Stimulated activated CD4-positive, alpha-beta T cell treated with anti-CD3 and anti-CD28 coated beads, TNF-alpha, amount 100 ng/mL, for 48 hours (primary cell): ENCODE measurements at regions not wholly inside any gene's neighbourhood (a gene's known extent, or its start where the extent isn't known, plus 50 kb on each side); places are given as distances from the start of the nearest gene placed in this dataset.
"Not testable (repeated sequence)": the region's sequence is repeated elsewhere in the genome, so short reads cannot be mapped to it uniquely, and the experiment has no call there.

Experiments used
- DNase-seq, 3 donors: peaks; one replicate each; pipeline ENCODE4 v3.0.0-alpha.2; 2020; ENCODE audit warnings: low read depth in 3 of 3

DNA sequence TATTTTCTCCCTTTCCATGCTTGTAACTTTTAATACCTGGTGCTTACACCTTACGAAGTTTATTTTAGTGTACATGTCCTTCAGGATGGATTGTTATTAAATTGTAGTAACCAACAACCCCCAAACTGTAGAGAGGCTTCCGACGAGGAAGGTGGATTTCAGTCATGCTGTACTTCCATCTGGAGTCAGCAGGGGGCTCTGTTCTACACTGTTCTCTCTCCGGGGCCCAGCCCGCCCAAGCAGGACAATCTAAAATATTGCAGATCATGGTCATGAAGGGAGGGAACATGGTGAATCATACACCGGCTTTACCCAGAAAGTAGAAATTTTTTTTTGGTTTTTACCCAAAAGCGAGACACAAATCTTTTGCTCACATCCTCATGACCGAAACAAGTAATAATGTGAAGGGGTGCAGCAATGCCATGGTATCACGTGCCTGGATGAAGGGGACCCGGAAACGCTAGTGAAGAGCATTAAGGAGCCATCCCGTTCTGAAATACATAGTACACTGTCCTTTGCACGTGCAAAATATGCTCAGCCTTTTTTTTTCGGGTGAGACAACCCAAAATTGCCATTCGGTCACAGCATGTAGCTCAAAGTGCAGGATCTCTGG, 884.8 kb downstream of the EPHA4 start:
- peak; percentile 12 to 45 (median 37) for DNase-seq

DNA sequence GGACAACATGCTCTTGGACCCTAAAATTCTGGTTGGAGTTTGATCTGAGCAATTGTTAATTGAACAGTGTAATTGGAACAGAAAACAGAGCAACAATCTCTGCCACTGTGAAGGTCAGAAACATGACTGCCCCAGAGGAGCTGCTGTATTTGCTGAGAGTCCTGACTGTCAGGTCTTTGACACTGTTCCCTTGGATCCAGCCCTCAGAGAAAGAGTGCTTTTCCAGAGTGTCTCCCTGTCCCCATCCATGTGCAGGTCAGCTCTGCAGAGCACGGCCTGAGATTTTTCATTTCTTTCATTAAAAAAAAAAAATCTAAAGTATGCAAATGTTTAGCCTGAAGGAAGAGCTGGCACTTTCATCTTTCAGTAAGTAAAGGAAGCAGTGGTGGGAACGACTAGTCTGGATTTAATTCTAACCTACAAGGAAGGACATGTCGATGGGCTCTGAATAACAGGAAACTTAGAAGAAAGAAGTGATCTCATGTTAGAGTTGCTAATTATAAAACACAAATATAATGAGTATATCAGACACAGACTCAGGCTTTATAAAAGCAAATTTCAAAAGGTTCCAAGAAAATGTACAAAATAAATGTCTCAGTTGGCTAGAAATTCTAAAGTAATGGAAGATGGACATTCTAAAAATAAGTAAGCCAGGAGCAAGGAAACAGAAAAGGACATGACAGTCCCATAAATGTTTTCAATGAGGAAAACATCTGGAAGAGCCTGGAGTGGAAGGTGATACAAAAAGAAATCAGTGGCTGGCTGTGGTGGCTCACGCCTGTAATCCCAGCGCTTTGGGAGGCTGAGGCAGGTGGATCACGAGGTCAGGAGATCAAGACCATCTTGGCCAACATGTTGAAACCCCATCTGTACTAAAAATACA, 876.5 kb downstream of the EPHA4 start:
- no peak for DNase-seq

- no peak for DNase-seq
Measured at GRCh38 chr2:220696280-220696669, 875.8 kb downstream of the EPHA4 start.

GRCh38 chr2:220697011-220697410, 875.1 kb downstream of the EPHA4 start:
- no peak for DNase-seq

- no peak for DNase-seq
Measured at GRCh38 chr2:220701115-220701514, 871.0 kb downstream of the EPHA4 start.

GRCh38 chr2:220703279-220703678, 868.8 kb downstream of the EPHA4 start:
- no peak for DNase-seq

DNA sequence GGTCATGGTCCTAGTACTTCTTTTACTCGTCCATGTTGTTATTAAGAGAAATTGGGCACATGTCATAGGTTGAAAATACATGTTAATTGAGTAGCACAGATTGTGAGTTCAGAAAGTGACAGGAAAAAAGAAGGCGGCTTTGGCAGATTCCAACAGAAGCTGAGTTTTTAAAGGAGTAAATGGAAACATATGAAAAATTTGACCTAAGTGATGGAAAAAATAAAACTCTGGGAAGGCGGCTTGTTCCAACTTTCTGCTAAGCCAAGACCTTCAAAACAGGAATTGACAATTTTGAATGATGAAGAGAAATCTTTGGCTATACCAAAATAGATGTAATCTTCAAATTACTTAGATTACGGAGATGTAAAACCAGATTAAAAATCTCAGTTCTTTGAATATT, 868.0 kb downstream of the EPHA4 start:
- no peak for DNase-seq

- no peak for DNase-seq
Measured at GRCh38 chr2:220704810-220705209, 867.3 kb downstream of the EPHA4 start.

- no peak for DNase-seq
Measured at GRCh38 chr2:220705678-220706077, 866.4 kb downstream of the EPHA4 start.

- no peak for DNase-seq
Measured at GRCh38 chr2:220707261-220707660, 864.8 kb downstream of the EPHA4 start.

- DNase-seq = no peak
Measured at GRCh38 chr2:220708366-220708765, 863.7 kb downstream of the EPHA4 start.

DNA sequence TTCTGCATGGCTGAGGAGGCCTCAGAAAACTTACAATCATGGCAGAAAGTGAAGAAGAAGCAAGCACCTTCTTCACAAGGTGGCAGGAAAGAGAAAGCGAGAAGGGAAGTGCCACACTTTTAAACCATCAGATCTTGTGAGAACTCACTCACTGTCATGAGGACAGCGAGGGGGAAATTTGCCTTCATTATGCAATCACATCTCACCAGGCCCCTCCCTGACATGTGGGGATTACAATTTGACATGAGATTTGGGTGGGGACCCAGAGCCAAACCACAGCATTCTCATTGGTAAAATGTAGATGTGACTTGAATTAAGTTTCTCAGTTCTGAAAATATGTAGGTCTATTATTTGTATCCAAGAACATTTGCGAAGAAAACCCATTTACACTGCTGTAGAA, 854.8 kb downstream of the EPHA4 start:
- no peak for DNase-seq

DNA sequence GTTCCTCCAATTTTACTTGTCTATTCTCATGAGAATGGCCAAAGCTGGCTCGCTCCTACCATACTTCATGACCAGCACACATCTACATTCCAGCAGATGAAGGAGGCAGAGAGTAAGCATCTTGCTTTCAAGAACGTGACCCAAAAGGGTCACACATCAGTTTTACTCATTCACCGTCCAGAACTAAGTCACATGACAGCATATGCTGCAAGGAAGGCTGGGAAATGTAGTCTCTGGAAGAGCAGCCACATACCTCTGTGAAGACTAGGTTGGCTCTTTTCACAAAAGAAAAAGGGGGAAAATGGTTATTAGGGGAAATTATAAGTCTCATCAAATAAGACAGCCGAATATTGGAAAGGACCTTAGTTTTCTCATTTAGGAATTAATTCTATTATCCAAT, 835.3 kb downstream of the EPHA4 start:
- DNase-seq = no peak

DNA sequence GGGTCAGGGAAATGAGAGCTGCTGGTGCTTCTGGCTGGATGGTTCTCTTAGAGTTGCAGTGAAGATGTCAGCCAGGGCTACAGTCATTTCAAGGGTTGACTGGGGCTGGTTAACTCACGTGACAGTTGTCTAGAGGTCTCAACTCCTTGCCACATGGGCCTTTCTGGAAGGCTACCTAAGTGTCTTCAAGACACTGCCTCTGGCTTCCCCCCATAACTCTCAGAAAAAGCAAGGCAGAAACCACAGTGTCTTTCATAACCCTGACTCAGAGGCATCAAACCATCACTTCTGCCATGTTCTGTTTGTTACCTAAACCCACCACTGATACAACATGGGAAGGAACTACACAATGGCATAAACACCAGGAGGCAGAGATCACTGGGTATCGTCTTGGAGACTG, 828.9 kb downstream of the EPHA4 start:
- DNase-seq = no peak

- no peak for DNase-seq
Measured at GRCh38 chr2:220744861-220745260, 827.2 kb downstream of the EPHA4 start.

DNA sequence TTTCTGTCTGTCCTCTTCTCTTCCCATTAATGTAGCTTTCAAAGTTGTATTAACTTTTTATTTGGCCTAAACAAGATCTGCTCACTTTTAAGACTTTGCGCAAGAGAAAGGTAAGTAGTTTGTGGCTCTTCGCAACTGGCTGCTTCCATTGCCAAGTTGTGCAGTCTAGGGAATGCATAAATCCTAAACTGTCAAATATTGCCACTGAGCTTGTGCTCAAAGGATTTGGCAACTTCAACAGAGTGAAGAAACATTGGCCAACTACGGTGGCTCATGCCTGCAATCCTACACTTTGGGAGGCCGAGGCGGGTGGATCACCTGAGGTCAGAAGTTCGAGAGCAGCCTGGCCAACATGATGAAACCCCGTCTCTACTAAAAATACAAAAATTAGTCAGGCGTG, 826.4 kb downstream of the EPHA4 start:
- no peak for DNase-seq

GRCh38 chr2:220747736-220748135, 824.4 kb downstream of the EPHA4 start:
- DNase-seq = no peak

- DNase-seq = no peak
Measured at GRCh38 chr2:220748875-220749479, 823.1 kb downstream of the EPHA4 start.

DNA sequence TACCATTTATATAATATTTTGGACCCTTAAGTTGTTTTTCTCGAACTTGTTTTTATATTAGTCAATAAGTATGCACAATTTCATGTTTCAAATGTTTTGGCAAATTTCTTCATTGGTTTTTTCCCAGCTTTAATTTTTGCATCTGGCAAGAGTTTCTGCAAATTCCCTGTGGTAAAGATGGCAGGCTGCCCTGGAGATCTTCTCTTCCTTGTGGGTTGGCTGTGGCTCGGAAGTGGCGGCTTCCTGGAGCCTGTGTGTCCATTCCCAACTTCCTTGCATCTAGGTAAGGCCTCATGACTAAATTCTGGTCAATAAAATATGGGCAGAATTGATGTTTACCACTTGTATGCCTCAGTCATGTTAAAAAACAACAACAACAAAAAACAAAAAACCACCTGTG, 818.6 kb downstream of the EPHA4 start:
- no peak for DNase-seq

- no peak for DNase-seq
Measured at GRCh38 chr2:220756653-220757052, 815.5 kb downstream of the EPHA4 start.

DNA sequence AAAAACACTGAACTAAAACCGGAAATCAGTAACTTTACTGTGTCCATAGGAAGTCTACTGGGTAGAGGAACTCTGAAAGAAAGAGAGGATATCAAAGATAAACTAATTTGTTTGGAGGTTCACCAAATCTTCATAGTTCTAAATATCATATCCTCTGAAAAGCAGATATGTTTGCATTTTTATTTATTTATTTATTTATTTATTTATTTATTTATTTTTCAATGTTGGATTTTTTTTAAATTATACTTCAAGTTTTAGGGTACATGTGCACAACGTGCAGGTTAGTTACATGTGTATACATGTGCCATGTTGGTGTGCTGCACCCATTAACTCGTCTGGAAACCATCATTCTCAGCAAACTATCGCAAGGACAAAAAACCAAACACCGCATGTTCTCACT, 813.7 kb downstream of the EPHA4 start:
- not testable (repeated sequence) for DNase-seq

DNA sequence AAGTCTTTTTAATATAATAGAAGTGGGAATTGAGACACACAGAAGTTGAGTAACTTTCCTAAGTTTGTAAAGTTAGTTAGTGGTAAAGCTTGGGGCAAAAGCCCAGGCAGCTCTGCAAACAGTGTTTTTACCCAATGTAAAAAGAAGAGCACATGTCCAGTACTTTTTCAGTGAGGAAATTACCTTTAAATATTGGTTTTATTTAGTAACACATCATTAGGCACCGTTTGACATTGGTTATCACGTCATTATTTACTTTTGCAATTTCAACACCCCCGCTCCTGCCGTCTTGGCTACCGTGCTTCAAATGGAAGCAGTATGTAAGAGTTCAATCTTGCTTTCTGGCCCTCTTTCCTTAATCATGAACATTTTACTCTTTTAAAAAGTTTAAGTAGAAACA, 807.9 kb downstream of the EPHA4 start:
- DNase-seq = no peak
